Naive B cell (primary cell): ENCODE measurements at regions not wholly inside any gene's neighbourhood (a gene's known extent, or its start where the extent isn't known, plus 50 kb on each side); places are given as distances from the start of the nearest gene placed in this dataset.

Experiments
- ATAC-seq, 2 donors: fragments of 150-1000 bp; cut with Tn5 transposase; 2 replicates each; pipeline ENCODE4 v1.10.0; 2021; ENCODE audit warnings: low read depth in 2 of 2, mild to moderate bottlenecking in 2 of 2, moderate library complexity in 2 of 2
- DNase-seq: peaks from one replicate; pipeline ENCODE4 v3.0.0; 2022
- H3K27ac Mint-ChIP-seq, 6 donors: one replicate each; pipeline ENCODE4 v1.8.0; 2020 to 2022; ENCODE audit warnings: mild to moderate bottlenecking in 6 of 6, mixed read lengths in 6 of 6, moderate library complexity in 5 of 6, inconsistent platforms in 2 of 6
- H3K27me3 Mint-ChIP-seq, 3 donors: one replicate each; pipeline ENCODE4 v1.8.0; 2021 to 2022; ENCODE audit warnings: mixed read lengths in 3 of 3, mild to moderate bottlenecking in 1 of 3
- H3K36me3 Mint-ChIP-seq, 2 donors: one replicate each; pipeline ENCODE4 v1.8.0; 2020 to 2022; ENCODE audit warnings: mixed read lengths in 2 of 2, inconsistent platforms in 1 of 2, mild to moderate bottlenecking in 1 of 2
- H3K4me1 Mint-ChIP-seq, 3 donors: one replicate each; pipeline ENCODE4 v1.8.0; 2020 to 2022; ENCODE audit warnings: mixed read lengths in 3 of 3, inconsistent platforms in 1 of 3, mild to moderate bottlenecking in 1 of 3, moderate library complexity in 1 of 3
- H3K4me3 Mint-ChIP-seq, 8 donors: one replicate each; pipeline ENCODE4 v1.8.0; 2020 to 2022; ENCODE audit warnings: mild to moderate bottlenecking in 8 of 8, mixed read lengths in 8 of 8, moderate library complexity in 8 of 8, inconsistent platforms in 2 of 8
- H3K9me3 Mint-ChIP-seq, 7 donors: one replicate each; pipeline ENCODE4 v1.8.0; 2020 to 2022; ENCODE audit warnings: mixed read lengths in 7 of 7, mild to moderate bottlenecking in 5 of 7, inconsistent platforms in 2 of 7, moderate library complexity in 1 of 7

DNA sequence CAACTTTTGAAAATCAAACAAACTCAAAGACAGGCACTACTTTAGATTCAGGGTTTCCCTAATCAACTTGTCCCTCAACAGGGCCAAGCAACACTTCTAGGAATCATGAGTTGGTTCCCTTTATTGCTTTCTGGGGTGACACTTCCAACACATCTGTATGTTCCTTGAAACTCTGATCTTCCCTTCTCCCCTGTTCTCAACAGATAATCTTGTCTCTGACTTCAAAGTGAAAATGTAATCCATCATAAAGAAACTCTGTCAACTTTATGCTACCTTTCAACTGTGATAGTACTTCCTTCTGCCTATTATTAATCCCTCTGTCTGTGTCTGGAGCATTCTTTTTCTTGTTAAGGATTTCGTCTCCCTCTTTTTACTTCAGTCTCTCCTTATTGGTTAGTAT is 250.1 kb upstream of the MEF2C start:
- no peak for ATAC-seq
- H3K27me3 Mint-ChIP-seq, result no peaks in the 10 kb centered on the region
- no peak for DNase-seq
- H3K4me3 Mint-ChIP-seq, result no peak overlapping the region
- no peak overlapping the region for H3K27ac Mint-ChIP-seq
- H3K9me3 Mint-ChIP-seq, result no peaks in the 10 kb centered on the region
- peaks cover 11 to 13% (median 12%) of the 10 kb centered on the region in 3 donors for H3K4me1 Mint-ChIP-seq
- H3K36me3 Mint-ChIP-seq, result no peaks in the 10 kb centered on the region

DNA sequence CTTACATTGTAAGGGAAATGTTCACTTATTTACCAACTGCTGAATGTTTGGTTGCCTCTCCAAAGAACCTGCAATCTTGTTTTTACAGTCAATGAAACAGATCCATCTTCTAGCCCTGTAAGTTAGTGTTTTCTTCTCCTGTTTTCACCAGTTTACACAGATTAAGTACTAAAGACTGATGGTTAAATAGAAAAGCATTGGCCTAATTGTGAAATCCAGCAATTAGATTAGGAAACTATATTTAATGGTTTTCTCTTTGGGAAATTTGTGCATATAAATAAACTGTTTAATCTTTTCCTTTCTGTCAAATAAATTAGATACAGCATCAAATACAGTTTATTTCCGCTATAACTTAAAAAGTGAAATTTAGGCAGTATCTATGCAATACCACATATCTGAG is 247.9 kb upstream of the MEF2C start:
- no peak for ATAC-seq
- H3K27ac Mint-ChIP-seq, result no peak overlapping the region
- H3K36me3 Mint-ChIP-seq, result no peaks in the 10 kb centered on the region
- H3K27me3 Mint-ChIP-seq, result no peaks in the 10 kb centered on the region
- DNase-seq, result no peak
- peaks cover 8 to 14% (median 10%) of the 10 kb centered on the region in 3 donors for H3K4me1 Mint-ChIP-seq
- no peak overlapping the region for H3K4me3 Mint-ChIP-seq
- H3K9me3 Mint-ChIP-seq, result no peaks in the 10 kb centered on the region

DNA sequence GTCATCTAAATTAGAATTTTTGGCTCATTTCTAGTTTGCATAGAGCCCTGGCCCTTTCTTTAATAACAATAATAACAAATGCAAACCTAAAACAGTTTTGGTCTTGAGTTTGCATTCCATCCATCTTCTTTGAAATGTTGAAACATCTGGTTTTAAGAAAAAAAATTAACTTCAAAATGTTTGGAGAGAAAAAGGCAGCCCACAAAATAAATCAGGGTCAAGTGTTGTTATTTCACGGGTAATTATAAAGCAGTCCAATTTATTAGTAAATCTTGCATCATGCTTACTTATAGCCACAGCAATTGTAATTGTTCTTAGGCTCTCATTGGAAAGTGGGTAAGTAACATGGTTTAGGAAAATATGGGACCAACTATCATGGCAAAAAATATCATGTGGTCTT is 247.0 kb upstream of the MEF2C start:
- Mint-ChIP-seq H3K4me1 (peaks cover 8 to 12% (median 10%) of the 10 kb centered on the region in 3 donors), H3K4me3 (no peak overlapping the region), H3K9me3 (no peaks in the 10 kb centered on the region), H3K27ac (no peak overlapping the region), H3K27me3 (no peaks in the 10 kb centered on the region), H3K36me3 (peaks cover 4% of the 10 kb centered on the region in 2 donors)
- ATAC-seq (no peak), DNase-seq (no peak)

DNA sequence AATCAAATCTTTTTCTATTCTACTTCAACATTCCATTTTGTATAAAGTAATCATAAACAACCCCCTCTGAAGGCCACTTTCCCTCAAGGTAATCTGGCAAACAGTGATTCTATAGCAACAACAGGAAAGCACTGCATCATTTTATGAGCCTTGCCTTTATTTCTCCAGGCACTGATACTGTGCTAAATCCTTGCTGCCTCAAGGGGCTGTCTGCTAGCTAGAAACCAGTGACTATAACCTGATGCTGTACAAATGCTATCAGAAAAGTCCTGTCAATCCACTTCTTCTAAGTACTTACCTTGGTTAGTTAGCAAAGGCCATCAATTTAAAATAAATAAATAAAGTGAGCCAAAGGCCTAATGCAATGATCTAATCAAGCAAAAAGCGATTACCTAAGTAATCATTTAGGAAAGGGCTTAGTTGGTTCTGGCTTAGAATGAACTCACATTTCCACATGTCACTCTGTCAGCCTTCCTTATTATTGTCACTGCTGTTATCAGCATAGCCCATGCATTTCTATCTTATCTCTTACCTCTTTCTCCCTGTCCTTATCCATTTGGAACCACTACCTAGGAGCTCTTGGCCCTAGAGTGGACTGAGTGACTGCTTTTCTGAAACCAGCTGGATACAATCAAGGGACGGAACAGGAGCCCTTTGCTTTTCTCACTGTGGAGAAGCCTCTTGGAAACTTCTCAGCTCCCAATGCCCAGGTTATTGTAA is 246.1 kb upstream of the MEF2C start:
- Mint-ChIP-seq H3K27me3 (no peaks in the 10 kb centered on the region), H3K4me1 (peaks cover 10 to 12% (median 12%) of the 10 kb centered on the region in 3 donors), H3K36me3 (peaks cover 9 to 13% of the 10 kb centered on the region in 2 donors)

DNA sequence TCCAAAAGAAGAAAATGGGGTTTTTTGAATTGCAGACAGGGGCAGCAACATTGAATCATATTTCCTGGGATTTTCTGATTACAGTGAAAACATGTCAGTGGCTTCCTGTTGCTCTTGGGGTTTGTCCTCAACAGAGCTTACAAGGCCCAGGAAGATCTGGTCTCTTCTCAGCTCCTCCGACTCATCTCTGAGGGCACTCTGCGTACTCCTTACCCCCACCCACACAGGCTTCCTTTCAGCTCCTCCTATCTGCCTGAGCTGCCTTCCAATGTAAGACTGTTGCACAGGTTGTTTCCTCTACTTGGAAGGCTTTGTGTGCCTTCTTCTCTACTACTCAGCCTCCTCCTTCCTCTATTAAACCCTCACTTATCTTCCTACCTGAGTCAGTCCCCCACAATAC is 245.1 kb upstream of the MEF2C start:
- Mint-ChIP-seq H3K36me3 (peaks cover 9 to 16% of the 10 kb centered on the region in 2 donors), H3K4me1 (peaks cover 10 to 12% (median 12%) of the 10 kb centered on the region in 3 donors), H3K27ac (peak overlapping the region in 5 of 6 donors; percentile 5 to 75 (median 16)), H3K9me3 (no peaks in the 10 kb centered on the region), H3K4me3 (peak overlapping the region in 4 of 8 donors; percentile 7 to 40 (median 22)), H3K27me3 (no peaks in the 10 kb centered on the region)
- no peak for ATAC-seq
- no peak for DNase-seq

More for the DNA sequence above, 246.1 kb upstream of the MEF2C start:
- Mint-ChIP-seq H3K4me3 (no peak overlapping the region), H3K27ac (peak overlapping the region in 2 of 6 donors; percentile 6 to 46), H3K9me3 (no peaks in the 10 kb centered on the region)
- DNase-seq, result no peak
- no peak for ATAC-seq

DNA sequence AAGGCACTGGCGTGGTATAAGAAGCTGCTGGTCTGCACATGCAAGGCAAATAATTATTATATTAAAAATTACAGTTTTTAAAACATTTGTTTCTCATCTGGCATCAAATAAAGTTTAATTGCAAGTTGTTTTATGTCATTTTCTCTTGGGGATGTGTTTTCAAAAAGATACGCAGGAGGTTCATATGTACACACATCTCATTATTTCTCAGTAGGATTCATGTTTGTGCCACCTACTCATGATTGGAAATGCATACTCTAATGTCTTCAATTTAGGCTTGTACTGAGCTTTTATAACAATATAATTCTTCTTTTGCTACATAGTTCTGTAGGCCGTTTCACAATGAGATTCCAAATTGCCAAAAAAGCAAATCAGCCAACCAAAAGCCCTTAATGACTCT is 244.2 kb upstream of the MEF2C start:
- H3K36me3 Mint-ChIP-seq, result peaks cover 9 to 19% of the 10 kb centered on the region in 2 donors
- ATAC-seq (no peak), DNase-seq (no peak)
- H3K4me1 Mint-ChIP-seq, result peaks cover 10 to 12% (median 12%) of the 10 kb centered on the region in 3 donors
- peak overlapping the region in 1 of 6 donors; percentile 37 for H3K27ac Mint-ChIP-seq
- peaks cover 0 to 1% (median 0%) of the 10 kb centered on the region in 7 donors for H3K9me3 Mint-ChIP-seq
- no peaks in the 10 kb centered on the region for H3K27me3 Mint-ChIP-seq
- H3K4me3 Mint-ChIP-seq, result no peak overlapping the region

DNA sequence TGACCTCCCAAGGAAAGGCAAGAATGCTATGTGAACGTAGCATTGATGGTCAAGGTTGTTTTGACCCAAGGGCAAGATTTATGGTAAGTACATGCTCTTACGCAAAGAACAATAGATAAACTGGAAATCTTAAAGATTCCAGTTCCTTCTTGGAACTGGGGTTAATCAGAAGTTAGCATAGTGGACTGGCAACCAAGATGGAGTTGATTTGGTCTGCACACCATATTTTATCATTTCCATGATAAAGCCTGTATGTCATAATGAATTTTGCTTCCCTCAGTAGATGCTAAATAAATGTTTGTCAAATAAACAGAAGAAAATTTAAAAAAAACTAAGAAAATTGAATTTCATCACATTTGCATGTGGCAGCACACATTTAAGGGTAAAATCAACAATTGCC is 242.4 kb upstream of the MEF2C start:
- no peaks in the 10 kb centered on the region for H3K27me3 Mint-ChIP-seq
- H3K27ac Mint-ChIP-seq, result no peak overlapping the region
- no peak for DNase-seq
- H3K9me3 Mint-ChIP-seq, result peaks cover 0 to 4% (median 0%) of the 10 kb centered on the region in 7 donors
- no peak overlapping the region for H3K4me3 Mint-ChIP-seq
- H3K4me1 Mint-ChIP-seq, result peaks cover 10 to 12% (median 12%) of the 10 kb centered on the region in 3 donors
- no peak for ATAC-seq
- H3K36me3 Mint-ChIP-seq, result peaks cover 9 to 20% of the 10 kb centered on the region in 2 donors

DNA sequence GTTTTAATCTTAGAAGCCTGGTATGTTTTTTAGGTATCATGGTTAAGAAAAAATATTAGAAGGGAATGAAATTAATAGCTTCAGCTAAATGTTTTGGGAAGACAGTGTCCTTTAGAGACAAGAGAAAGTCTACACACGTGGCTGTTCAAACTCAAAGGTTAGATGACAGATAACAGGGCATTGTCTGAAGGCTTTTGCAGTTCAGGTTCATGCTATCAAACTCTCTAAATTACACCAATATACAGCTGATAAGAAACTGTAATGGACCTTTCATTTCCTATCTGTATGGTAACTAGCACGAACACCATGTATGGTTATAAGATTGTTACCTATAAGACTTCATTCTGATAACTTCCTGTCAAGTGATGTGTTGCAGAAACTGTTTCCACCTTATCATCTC is 240.6 kb upstream of the MEF2C start:
- H3K36me3 Mint-ChIP-seq, result peaks cover 9 to 20% of the 10 kb centered on the region in 2 donors
- peaks cover 0 to 4% (median 0%) of the 10 kb centered on the region in 7 donors for H3K9me3 Mint-ChIP-seq
- no peak for ATAC-seq
- no peak overlapping the region for H3K4me3 Mint-ChIP-seq
- H3K27me3 Mint-ChIP-seq, result no peaks in the 10 kb centered on the region
- H3K27ac Mint-ChIP-seq, result no peak overlapping the region
- no peak for DNase-seq
- H3K4me1 Mint-ChIP-seq, result peaks cover 7 to 10% (median 10%) of the 10 kb centered on the region in 3 donors

DNA sequence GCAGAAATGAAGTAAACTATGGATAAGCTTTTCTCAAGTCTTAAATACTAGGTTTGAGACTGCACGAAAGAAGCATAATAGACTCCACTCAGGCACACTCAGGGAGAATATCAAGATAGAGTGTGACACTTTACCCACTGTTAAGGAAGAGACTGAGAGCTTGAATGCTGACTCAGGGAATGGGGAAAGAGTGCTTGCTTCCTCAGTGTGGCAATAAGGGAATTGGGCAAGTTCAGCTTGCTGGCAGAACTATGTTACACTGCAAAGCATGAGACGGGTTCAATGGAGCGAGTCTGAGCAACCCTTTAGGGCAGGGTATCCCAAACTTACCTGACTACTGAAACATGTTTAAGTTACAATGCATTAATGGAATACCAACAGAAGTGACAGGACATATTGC is 237.7 kb upstream of the MEF2C start:
- ATAC-seq (no peak), DNase-seq (no peak)
- H3K9me3 Mint-ChIP-seq, result peaks cover 0 to 4% (median 0%) of the 10 kb centered on the region in 7 donors
- peaks cover 9 to 20% of the 10 kb centered on the region in 2 donors for H3K36me3 Mint-ChIP-seq
- no peak overlapping the region for H3K27ac Mint-ChIP-seq
- peaks cover 4 to 10% (median 7%) of the 10 kb centered on the region in 3 donors for H3K4me1 Mint-ChIP-seq
- no peaks in the 10 kb centered on the region for H3K27me3 Mint-ChIP-seq
- no peak overlapping the region for H3K4me3 Mint-ChIP-seq

DNA sequence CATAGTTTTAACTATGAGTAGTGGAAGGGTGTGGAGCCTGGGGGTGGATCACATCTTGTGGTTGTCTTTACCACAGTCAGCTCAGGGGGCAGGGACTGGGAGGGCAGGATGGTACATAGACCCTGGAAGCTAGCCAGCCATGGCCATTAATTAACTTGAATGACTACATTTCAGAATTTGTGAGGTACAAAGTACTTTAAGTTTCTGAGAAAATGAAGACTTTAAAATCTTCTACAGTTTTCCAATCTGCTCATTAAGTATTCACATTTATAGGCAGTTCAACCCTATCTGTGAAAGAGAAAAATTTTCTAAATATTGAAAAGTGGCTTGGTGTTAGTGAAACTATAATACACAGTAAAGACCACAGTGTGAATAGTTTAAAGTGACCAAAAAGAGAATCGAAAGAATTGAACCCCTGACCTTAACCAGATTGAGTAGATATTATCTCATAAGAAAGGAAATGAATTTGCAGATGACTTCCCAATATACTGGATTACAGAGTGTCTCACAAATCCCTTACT is 234.2 kb upstream of the MEF2C start:
- Mint-ChIP-seq H3K4me3 (no peak overlapping the region), H3K4me1 (peaks cover 0 to 10% (median 7%) of the 10 kb centered on the region in 3 donors), H3K27ac (peak overlapping the region in 3 of 6 donors; percentile 35 to 59 (median 41)), H3K9me3 (peaks cover 0 to 3% (median 0%) of the 10 kb centered on the region in 7 donors), H3K27me3 (no peaks in the 10 kb centered on the region), H3K36me3 (peaks cover 0 to 6% of the 10 kb centered on the region in 2 donors)
- no peak for DNase-seq
- no peak for ATAC-seq

DNA sequence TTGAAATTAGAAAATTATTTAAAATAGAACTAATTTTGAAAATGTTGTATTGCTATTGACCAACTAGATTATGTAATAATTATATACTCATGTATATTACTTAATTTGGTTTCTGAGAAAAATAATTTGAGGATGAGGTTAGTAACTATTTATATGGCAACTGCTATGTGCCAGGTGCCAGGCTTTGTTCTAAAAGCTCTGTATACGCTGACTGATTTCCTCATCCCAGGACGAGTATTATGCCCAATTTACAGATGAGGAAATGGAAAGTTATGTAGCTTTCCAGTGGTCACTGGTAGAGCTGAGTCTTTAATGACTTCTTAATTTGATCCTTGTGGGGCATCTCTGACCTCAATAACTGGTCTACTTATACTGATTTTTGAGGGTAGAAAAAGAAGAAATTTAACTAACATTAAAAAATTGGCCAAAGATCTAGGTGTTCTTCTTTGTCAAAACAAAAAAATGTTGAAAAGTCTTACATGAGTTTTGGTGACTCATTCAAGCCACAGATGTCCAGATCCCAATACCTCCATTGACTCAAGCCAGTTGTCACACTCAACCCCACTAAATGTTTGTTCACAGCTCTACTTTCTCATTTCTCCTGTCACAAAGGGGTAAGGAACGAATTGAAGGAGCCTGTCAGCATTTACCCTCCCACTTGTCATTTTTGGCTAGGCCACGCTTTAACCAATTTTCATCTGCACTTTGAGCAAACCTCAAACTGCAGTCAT is 228.1 kb upstream of the MEF2C start:
- no peak overlapping the region for H3K4me3 Mint-ChIP-seq
- peaks cover 0 to 15% (median 2%) of the 10 kb centered on the region in 7 donors for H3K9me3 Mint-ChIP-seq
- DNase-seq, result no peak
- no peak for ATAC-seq
- no peaks in the 10 kb centered on the region for H3K4me1 Mint-ChIP-seq
- H3K27me3 Mint-ChIP-seq, result no peaks in the 10 kb centered on the region
- H3K36me3 Mint-ChIP-seq, result peaks cover 6 to 10% of the 10 kb centered on the region in 2 donors
- peak overlapping the region in 2 of 6 donors; percentile 52 to 69 for H3K27ac Mint-ChIP-seq

DNA sequence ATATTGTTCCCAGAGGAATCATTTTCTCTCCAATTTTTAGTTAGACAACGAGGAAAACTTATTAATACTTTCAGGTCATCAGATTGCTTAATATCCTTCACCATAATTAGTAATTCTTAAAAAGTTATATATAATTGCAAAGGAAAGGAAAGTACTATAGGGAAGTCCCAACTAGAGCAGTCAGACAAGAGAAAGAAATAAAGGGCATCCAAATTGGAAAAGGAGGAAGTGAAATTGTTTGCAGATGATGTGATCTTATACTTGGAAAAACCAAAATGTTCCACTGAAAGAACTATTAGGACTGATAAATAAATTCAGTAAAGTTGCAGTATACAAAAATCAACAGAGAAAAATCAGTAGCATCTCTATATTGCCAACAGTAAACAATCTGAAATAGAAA is 223.5 kb upstream of the MEF2C start:
- ATAC-seq (no peak), DNase-seq (no peak)
- H3K27me3 Mint-ChIP-seq, result no peaks in the 10 kb centered on the region
- no peaks in the 10 kb centered on the region for H3K4me1 Mint-ChIP-seq
- peaks cover 0 to 15% (median 2%) of the 10 kb centered on the region in 7 donors for H3K9me3 Mint-ChIP-seq
- no peak overlapping the region for H3K27ac Mint-ChIP-seq
- H3K36me3 Mint-ChIP-seq, result peaks cover 6 to 17% of the 10 kb centered on the region in 2 donors
- H3K4me3 Mint-ChIP-seq, result no peak overlapping the region

DNA sequence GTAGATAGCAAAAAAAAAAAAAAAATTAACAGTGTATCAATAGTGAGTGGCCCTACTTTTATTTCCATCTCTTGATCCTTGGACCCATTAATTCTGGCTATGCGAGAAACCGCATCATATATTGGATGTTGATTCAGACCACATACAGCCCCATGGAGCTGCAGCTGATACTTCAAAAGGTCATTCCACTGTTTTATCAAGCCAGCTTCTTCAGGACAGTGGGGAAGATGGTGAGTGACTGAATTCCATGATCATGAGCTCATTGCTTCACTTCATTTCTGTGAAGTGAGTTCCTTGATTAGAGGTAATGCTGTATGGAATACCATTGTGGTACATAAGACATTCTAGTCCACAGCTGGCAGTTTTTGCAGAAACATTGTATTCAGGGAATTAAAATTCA is 222.9 kb upstream of the MEF2C start:
- ATAC-seq (no peak), DNase-seq (no peak)
- H3K36me3 Mint-ChIP-seq, result peaks cover 6 to 17% of the 10 kb centered on the region in 2 donors
- no peak overlapping the region for H3K27ac Mint-ChIP-seq
- no peak overlapping the region for H3K4me3 Mint-ChIP-seq
- H3K27me3 Mint-ChIP-seq, result no peaks in the 10 kb centered on the region
- H3K9me3 Mint-ChIP-seq, result peaks cover 0 to 15% (median 2%) of the 10 kb centered on the region in 7 donors
- H3K4me1 Mint-ChIP-seq, result no peaks in the 10 kb centered on the region
